Stimulated activated naive CD8-positive, alpha-beta T cell treated with anti-CD3 and anti-CD28 coated beads, Interleukin-15, Interleukin-2, amounts not matched to agents 100 U/mL and 50 U/mL, for 24 hours (primary cell): ENCODE measurements at regions not wholly inside any gene's neighbourhood (a gene's known extent, or its start where the extent isn't known, plus 50 kb on each side); places are given as distances from the start of the nearest gene placed in this dataset.
"Not testable (repeated sequence)": the region's sequence is repeated elsewhere in the genome, so short reads cannot be mapped to it uniquely, and the experiment has no call there.

ENCODE experiments used
- ATAC-seq: fragments of 150-1000 bp; cut with Tn5 transposase; one replicate; pipeline ENCODE4 v1.10.0; 2021
- DNase-seq: peaks from one replicate; pipeline ENCODE4 v3.0.0; 2021

DNA sequence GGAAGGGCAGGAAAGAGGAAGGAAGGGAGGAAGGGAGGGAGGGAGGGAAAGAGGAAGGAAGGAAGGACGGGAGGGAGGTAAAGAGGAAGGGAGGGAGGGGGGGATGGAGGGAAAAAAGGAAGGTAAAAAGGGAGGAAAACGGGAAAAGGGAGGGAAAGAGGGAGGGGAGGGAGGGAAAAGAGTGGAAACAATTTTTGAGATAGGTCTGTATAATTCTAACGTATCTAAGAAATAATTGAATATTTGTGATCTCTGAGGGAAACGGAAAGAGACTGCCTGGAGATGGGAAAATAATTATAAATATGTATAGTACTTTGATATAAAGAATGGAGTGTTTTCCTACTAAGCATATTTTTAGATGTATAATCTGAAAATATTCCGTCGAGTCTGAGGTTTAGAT, 158.2 kb upstream of the FOXK1 start:
- DNase-seq (no peak), ATAC-seq (no peak)

DNA sequence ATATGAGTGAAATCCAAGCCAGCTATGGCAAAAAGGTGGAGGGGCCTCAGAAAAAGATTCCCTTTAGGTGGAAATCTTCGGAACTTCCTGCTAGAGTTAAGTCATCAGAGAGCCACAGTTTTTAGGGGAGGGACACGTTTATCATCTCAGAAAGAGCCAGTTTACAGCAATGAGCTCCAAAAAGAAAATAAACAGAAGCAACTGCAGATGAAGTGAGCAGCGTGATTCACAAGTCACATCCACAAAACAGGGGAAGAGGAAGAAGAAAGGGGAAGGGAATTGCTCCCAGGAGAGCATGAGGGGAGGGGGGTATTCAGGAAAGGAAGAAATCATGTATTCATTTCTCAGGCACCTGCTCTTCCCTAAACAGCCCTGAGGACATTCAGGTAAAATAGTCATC, 156.2 kb upstream of the FOXK1 start:
- ATAC-seq = no peak
- no peak for DNase-seq

DNA sequence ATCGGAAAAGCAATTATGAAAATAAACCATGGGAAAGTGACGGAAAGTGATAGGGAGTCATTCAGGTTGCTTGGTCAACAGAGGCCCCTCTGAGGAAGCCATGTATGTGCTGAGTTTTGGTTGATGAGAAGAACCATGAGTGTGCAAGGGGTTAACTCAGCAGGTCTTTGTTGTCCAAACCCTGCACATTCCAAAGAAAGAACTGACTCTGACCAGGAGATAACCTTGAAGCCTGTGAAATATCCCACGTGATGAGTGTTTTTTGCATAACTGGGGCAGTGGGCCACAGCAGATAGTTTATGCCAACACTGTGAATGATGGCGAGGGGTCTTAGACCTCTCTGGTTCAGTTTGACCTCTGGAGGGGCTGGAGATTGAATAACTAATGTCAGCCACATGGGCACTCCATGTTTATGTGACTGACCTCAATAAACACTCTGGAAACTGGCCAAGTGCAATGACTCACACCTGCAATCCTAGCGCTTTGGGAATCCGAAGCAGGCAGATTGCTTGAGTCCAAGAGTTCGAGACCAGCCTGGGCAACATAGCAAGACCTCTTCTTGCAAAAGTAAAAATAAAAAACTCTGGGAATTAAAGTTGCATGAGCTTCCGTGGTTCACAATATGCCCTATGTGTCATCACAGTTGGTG, 154.0 kb upstream of the FOXK1 start:
- DNase-seq (no peak), ATAC-seq (no peak)

DNA sequence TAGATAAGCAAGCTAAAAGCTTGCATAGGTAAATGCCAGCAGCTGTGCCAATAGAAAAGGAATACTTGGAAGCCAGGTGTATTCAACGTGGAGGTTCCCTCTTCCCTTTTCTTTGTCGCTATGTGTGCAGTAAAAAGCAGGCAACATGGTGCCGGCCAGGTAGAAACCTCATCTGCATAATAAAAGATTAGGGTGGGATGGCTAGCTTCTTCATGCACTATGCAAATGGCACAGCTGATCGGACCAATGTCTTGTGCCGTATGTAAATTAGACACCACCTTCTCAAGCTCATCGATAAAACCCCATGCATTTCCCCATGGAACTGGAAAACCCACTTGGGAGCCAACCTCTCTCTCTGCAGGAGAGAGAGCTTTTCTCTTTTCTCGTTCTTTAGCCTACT, 150.9 kb upstream of the FOXK1 start:
- DNase-seq = no peak
- ATAC-seq = no peak

DNA sequence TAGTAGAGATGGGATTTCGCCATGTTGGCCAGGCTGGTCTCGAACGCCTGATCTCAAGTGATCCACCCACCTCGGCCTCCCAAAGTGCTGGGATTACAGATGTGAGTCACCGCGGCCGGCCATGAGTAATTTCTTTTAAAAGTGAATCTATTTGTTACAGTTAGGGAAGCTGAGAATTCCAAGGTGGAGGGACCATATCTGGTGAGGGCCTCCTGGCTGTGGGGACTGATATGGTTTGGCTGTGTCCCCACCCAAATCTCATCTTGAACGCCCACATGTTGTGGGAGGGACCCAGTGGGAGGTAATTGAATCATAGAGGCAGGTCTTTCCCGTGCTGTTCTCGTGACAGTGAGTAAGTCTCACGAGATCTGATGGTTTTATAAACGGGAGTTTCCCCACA, 148.8 kb upstream of the FOXK1 start:
- not testable (repeated sequence) for DNase-seq, ATAC-seq

DNA sequence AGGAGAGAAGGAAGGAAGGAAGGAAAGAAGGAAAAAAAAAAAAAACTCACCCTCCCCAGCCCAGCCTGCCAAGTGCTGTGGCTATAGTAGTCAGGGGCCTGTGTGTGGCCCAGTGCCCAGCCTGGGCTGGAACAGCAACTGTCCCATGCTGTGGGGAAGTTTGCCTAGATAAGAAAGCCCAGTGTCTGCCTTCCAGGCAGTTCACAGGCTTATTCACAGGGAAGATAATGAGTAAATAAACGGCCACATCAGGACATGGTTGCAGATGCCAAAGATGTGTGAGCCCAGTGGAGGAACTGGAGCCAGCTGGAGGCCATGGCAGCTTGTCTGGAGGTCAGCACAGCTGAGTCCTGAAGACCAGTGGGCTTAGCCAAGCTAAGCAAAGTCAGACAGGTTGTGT, 132.4 kb upstream of the FOXK1 start:
- ATAC-seq = no peak
- no peak for DNase-seq

DNA sequence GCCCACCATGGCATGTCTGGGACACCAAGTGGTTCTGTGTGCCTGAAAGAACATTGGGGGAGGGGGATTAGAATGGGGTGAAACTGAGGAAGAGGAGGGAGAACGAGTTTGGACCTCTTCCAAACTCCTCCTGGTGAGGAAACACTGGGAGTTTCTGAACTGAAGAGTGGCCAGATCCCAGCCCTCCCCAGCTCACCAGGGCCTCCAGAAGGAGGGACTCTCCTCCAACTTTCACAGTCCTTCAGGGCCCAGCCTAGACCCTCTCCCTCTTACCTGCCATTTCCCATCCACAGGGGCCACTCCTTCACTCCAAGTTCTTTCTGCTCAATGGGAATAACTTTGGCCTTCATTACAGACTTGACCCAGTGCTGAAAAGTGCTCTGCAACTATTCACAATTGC, 132.0 kb upstream of the FOXK1 start:
- DNase-seq (no peak), ATAC-seq (no peak)

DNA sequence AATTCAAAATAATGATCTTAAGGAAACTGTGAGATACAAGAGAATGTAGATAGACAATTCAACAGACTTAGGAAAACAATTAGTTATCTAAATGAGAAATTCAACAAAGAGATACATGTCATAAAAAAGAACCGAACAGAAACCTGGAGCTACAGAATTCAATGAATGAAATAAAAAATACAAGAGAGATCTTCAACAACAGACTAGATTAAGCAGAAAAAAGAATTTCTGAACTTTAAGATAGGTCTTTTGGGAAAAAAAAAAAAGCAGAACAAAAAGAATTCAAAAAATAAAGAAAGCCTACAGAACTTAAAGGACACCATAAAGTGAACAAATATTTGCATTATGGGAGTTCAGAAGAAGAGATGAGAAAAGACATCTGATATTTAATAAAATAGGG, 129.1 kb upstream of the FOXK1 start:
- ATAC-seq = no peak
- no peak for DNase-seq

DNA sequence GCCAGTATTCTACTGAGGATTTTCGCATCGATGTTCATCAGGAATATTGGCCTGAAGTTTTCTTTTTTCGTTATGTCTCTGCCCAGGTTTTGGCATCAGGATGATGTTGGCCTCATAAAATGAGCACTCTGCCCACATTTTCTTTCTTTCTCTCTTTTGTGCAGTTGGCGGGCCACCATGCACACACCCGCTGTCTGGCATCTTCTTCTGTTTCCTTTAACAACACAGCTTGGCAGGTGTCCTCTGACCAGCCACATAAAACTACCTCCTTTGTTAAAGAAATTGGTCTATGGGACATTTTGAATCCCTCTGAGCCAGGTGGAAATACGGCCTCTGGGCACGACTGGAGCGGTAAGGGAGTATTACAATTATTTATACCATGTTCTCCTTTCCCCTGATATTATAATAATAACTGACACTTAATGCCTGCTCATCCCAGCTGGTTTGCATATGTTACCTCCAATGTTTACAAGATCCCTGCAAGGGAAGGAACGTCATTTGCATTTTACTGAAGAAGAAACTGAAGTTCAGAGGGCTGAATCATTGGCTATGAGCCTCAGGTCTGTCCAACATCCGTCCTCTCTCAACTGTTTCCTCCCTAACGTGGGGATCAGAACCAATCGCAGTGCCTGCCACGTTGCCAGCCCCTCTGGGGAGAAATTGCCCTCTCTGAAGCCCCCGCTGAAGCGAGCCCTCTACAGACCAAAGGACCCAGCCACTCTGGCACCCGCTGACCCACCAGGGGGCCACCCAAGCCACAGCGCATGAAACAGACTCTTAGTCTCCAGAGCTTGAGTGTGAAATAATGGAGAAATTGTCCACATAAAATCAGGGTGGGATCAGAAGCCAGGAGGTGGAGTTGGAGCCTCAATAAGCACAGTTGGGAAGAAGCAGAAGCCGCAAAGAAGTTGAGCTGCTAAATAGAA, 125.0 kb upstream of the FOXK1 start:
- ATAC-seq (no peak), DNase-seq (no peak)

DNA sequence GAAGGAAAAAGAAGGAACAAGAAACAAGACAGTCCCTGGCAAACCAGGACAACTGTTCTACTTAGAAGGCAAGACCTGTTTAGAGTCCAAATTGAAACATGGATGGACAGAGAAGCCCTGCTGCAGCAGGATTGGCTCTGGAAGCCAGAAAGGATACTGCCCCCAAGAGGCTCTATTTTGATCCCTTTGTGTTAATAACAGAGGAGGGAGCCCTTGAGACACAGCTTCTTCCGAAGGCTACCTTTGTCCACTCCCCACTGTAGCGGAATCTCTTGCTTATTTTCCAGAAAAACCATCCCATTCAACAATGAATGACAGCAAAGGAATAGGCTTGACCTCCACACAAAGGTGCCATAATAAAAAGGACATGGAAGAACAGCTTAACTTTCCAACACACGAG, 120.3 kb upstream of the FOXK1 start:
- ATAC-seq (no peak), DNase-seq (no peak)

DNA sequence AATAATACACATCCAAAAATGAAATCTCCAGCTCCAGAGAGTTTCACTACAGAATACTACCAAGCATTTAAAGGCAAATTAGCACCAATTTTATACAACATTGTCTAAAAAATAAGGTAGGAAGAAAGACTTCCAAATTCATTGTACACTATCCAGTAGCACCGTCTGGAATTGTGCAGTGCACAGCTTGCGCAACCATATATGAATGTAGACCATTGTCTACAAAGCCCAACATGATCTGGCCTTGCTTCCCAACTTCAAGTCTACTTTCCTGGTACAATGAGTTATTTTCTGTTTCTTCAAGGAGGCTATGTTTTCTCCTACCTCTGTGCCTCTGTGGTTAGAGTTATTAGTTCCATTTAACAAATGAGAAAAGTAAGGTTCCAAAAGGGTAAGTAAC, 115.4 kb upstream of the FOXK1 start:
- DNase-seq = no peak
- ATAC-seq = no peak

DNA sequence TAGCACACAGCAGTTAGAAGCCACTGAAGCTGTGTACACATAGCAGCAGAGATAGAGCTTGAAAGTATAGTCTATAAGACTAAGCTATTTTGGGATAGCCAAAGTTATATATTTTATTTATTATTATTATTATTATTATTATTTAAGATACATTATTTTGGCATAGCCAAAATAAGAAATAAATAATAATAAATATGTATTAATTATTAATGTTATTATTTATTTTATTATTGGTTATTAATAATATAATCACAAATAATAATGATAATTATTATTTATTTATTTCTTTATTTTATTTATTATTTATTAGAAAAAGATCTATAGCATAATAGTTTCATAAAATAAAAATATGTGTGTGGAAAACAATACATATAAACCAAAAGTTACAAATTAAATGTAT, 107.2 kb upstream of the FOXK1 start:
- no peak for DNase-seq
- no peak for ATAC-seq

DNA sequence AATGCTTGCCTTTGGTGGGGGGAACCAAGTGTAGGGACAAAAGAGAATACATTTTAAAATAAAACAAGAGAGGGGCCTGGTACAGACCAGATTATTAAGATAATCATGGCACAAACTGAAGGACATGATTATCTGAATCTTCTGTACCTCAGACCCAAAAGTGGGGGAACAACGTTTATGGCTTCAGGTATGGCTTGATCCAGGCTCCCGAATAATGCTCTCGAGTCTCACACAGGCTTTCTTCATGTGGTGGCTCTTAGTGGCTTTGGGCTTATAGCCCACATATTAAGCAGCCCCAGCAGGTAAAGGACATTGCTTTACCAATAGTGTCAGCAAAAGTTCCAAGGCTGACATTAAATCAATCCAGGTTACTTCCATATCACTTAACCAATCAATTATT, 106.8 kb upstream of the FOXK1 start:
- ATAC-seq = no peak
- DNase-seq = no peak

DNA sequence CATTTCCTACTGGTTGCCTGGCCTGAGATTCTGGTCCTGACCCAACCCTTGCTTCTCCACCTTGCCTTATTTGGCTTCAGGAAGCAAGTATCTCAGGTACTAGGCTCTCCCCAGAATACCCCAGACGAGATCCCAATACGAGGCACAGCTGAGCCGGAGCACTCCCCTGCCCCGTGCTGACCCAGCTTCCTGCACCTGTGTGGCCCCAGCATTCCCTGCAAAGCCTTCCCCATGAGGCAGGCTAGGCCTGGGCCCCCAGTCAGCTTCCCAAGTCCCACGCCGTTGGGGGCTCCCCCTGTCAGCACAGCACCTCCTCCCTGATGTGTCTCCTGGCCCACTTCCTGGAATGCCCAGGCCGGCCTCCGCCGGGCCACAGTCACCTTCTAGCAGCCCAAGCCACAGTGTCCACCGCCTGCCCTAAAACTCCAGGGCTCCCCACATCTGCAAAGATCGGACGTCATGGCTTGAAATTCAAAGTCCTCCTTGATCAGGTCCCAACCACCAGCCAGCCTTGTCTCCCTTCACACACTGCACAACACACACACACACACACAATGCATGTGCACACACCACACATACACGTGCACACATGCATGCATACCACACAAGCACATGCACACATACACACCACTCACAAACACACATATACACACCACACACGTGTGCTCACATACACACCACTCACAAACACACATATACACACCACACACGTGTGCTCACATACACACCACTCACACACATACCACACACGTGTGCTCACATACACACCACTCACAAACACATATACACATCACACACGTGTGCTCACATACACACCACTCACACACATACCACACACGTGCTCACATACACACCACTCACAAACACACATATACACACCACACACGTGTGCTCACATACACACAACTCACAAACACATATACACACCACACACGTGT, 78.9 kb upstream of the FOXK1 start:
- ATAC-seq (no peak), DNase-seq (no peak)

DNA sequence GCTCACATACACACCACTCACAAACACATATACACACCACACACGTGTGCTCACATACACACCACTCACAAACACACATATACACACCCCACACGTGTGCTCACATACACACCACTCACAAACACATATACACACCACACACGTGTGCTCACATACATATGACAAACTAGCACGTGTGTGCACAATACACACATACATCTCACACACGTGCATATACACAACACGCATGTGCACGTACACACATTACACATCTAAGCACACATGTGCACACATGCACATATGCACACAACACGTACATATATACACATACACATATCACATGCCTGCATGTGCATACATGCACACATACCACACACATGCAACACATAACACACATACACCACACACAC, 78.3 kb upstream of the FOXK1 start:
- DNase-seq (no peak), ATAC-seq (no peak)

DNA sequence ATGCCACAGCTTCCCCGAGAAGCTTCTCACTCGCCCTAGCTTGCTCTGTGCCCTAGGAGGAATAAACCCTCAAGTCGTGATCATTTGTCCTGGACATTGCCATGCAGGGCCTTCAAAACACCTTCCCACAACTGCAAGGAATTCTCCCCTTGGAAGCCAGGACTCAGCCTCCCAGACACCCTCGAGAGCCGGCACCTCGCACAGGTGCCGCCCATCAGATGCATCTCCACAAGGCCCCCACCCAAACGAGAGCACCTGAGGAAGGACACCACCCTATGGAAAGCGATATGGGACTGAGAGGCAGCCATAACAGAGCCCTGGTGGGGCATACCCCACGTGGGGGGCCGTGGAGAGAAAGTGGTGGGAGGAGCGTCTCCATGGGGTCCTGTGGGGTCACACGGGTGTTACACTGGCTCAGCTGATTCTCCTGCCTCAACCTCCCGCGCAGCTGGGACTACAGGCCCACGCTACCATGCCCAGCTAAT, 77.6 kb upstream of the FOXK1 start:
- ATAC-seq = no peak
- no peak for DNase-seq

DNA sequence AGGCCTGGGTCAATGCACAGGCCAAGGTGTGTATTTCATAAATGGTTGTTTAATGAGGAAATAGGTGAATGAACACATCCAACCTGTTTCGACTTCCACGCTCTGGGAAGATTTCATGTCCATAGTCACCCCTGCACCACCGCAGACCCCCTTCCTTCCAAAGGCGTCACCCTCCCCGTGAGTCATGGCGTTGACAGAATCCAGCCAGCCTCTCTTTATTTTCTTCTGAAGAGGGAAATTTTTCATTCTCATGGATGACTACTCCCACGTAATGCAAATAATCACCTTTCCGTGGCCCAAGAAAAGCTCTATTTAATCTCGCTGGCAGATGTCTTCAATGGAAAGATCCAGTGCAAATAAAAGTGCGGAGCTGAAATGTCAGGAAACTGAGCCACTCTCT, 75.3 kb upstream of the FOXK1 start:
- ATAC-seq (no peak), DNase-seq (no peak)

DNA sequence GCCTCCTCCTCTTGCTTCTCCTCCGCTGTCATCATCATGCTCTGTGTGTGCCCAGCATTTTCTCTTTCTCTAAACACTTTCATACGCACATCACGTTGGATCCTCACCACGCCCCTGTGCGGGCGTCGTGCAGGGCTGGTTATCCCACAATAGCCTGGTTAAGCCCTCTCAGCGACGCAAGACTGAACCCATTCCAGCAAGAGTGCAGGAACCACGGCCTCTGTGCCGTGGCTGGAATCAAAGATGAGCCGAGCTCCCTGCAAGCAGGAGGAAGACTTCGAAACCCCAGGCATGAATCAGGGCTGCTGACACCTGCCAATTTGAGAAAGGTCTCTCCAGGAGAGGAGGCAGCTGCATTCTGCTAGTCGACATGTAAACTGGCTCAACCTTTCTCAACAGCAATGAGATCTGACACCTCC, 74.8 kb upstream of the FOXK1 start:
- ATAC-seq = no peak
- no peak for DNase-seq

DNA sequence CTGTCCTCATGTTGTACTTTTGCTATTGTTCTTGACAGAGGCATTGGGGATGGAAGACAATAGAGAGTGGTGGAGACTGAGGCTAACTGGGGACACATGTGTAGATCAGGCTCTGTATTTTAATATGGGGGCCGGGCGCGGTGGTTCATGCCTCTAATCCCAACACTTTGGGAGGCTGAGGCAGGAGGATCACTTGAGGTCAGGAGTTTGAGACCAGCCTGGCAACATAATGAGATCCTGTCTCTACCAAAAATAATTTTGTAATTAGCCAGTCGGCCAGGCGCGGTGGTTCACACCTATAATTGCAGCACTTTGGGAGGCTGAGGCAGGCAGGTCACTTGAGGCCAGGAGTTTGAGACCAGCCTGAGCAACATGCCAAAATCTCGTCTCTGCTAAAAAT, 72.5 kb upstream of the FOXK1 start:
- not testable (repeated sequence) for ATAC-seq, DNase-seq

DNA sequence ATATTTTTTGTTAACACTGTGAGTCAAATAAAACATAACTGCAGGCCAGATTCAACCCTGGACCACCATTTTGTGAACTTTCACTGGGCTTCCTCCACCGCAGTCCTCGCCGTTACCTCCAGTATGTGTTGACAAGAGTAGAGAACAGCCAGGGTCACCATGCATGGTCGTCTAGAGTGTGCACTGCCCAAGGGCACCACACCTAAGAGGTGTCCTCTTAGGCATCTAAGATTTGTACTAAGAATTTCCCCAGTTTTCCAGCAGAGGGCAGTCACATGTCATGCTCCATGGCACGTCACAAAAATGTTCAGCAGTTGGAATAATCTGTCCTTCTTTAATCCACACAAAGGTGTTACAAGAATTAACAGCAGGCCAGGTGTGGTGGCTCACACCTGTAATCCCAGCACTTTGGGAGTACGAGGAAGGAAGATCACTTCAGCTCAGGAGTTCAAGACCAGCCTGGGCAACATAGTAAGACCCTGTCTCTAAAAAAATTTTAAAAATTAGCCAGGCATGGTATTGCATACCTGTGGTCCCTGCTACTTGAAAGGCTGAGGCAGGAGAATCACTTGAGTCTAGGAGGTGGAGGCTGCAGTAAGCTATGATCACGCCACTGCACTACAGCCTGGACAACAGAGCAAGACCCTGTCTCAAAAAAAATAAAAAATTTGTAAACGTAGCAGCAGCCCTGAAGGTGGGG, 71.2 kb upstream of the FOXK1 start:
- DNase-seq (peak; percentile 36), ATAC-seq (peak; percentile 68)

DNA sequence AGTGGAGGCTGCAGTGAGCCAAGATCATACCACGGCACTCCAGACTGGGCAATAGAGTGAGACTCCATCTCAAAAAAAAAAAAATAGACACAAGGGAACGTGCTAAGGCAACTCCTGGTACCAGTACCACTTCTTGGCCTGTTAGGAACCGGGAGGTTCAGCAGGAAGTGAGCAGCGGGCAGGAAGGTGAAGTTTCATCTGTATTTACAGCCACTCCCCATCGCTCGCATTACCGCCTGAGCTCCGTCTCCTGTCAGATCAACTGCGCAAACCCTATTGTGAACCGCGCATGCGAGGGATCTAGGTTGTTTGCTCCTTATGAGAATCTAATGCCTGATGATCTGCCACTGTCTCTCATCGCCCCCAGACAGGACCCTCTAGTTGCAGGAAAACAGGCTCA, 69.9 kb upstream of the FOXK1 start:
- DNase-seq (no peak), ATAC-seq (no peak)
